GM12875 (cell line): ENCODE measurements at regions not wholly inside any gene's neighbourhood (a gene's known extent, or its start where the extent isn't known, plus 50 kb on each side); places are given as distances from the start of the nearest gene placed in this dataset.

ENCODE experiments used
- H3K4me3 ChIP-seq: one replicate; pipeline ENCODE4 v1.5.1; 2011; ENCODE audit warnings: low read depth, low read length, control low read depth
- CTCF ChIP-seq: IDR thresholded peaks from 2 replicates; pipeline ENCODE4 v1.5.1; 2011; ENCODE audit warnings: low read depth, mild to moderate bottlenecking, control low read depth, inconsistent platforms, low read length, moderate library complexity, borderline replicate concordance; ENCODE audit not compliant: insufficient read depth

- H3K4me3 ChIP-seq: no peak overlapping the region
- no peak for TF ChIP-seq CTCF
Measured at GRCh38 chr21:19874521-19874920, 1123.7 kb upstream of the NCAM2 start.

GRCh38 chr21:19878133-19878532 lies 1120.1 kb upstream of the NCAM2 start:
- no peak for TF ChIP-seq CTCF
- H3K4me3 ChIP-seq: no peak overlapping the region

DNA sequence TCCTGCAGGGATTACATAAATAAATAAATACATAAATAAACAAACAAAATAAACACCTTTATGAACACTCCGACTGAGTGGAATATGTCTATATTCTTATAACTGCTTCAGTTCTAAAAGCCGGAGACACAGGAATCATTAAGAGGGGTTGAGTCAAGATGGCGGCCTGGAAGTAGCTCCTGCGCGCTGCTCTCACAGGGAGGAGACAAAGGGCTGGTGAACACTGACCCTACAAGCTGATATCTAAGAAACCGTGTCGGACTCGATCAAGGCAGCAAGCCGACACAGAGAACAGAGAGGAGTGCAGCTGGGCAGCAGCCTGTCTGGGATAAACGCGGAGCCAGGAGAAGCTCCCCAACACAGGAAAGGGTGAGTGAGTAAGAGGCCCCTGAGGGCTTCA lies 1098.6 kb upstream of the NCAM2 start:
- TF ChIP-seq CTCF: no peak
- H3K4me3 ChIP-seq: no peak overlapping the region

GRCh38 chr21:19900149-19900548 lies 1098.1 kb upstream of the NCAM2 start:
- H3K4me3 ChIP-seq: no peak overlapping the region
- no peak for TF ChIP-seq CTCF

- H3K4me3 ChIP-seq: no peak overlapping the region
- no peak for TF ChIP-seq CTCF
Measured at GRCh38 chr21:19908390-19908789, 1089.8 kb upstream of the NCAM2 start.

DNA sequence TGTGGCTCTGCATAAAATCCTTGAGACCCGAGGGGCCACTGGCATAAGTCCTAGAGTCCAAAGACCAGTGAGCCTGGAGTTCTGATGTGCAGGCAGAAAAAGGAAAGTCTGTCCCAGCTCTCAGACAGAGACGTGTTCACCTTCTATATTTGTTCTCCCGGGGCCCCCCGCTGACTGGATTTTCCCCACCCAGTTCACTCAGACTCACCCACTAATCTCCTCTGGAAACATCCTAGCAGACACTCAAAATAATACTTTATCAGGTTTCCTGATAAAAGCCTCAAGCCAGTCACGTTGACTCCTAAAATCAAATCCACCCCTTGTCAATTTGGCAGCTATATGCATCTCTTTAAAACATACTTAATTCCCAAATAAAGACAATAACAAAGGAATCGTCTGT lies 1084.2 kb upstream of the NCAM2 start:
- H3K4me3 ChIP-seq: no peak overlapping the region
- TF ChIP-seq CTCF: no peak

- TF ChIP-seq CTCF: no peak
- no peak overlapping the region for H3K4me3 ChIP-seq
Measured at GRCh38 chr21:19921211-19921610, 1077.0 kb upstream of the NCAM2 start.
